NCI-H526 treated with DMSO at 0.1 percent for 48 hours (cell line): ENCODE measurements at regions not wholly inside any gene's neighbourhood (a gene's known extent, or its start where the extent isn't known, plus 50 kb on each side); places are given as distances from the start of the nearest gene placed in this dataset.

Experiments used
- DNase-seq: peaks from one replicate; lab custom pipeline; 2025; lab: John Stamatoyannopoulos, UW

DNA sequence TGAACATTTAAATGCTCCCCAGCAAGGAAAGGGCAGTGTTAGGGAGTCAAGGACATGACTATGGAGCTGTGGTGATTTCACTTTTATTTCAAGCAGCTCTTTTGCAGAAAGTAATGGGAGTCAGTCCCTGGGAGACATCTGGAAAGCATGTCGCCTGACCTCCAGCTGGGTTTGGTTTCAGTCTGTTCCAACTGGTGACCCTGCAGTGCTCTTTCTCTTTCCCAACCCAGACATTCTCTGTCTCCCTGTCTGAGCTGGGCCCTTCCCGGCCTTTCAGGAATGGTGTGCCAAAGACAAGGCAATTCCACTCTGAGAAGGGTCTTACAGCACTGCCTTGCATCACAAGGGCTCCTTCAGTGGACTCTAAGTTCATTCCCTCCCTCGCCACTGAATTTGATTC is 323.2 kb downstream of the OSR1 start:
- DNase-seq, result no peak

DNA sequence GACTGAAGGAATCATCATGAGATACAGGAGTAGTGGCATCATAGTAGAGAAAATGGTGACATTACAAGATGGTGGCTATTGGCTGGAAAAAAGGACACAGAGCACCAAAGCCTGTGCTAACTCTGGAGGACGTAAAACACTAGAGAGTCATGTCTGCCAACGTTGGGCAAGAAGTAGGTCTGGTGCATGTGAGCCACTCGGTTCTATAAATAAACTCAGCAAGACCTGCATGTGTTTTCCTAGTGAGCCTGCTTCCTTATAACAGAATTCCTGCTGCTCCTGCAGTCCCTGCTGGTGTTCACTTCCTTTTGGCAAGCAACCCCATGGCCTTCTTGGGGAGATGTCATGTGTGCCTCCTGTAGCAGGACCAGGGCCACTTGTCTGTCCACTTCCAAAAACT is 325.2 kb downstream of the OSR1 start:
- no peak for DNase-seq

DNA sequence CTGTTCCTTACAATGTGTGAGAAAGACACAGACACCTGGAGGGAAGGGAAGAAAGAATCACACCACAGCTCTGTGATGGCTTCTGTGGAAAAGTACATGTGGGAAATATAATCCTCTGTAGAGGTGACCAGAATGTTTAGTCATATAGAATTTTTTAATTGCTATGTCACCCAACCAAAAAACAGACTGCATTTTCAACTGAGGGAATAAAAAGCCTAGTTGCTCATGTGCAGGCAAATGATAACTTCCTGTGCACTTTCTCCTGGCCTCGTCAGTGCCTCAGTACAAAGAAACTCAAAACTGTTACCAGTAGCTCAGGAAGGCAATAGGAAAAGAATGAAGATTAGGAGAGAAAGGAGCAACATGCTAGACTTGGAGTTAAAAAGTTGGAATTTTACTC is 326.8 kb downstream of the OSR1 start:
- DNase-seq, result no peak

DNA sequence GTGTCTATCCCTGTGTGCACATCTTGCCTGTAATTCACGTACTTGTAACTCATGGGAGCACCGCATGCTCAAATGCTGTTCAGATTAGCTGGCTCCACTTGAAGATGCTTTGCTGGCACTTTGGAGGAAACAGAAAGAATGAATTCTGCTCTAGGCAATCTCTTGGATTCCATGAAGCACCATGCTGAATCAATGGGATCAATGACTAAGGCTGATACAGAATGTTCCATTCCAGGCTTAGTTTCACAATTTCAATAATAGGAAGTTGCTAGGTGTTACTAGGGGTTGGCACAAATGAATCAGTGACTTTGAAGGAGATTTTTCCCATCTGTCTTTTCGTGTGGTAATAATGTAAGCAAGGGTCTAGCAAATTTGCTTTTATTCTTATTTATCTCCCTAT is 328.8 kb downstream of the OSR1 start:
- DNase-seq, result no peak

DNA sequence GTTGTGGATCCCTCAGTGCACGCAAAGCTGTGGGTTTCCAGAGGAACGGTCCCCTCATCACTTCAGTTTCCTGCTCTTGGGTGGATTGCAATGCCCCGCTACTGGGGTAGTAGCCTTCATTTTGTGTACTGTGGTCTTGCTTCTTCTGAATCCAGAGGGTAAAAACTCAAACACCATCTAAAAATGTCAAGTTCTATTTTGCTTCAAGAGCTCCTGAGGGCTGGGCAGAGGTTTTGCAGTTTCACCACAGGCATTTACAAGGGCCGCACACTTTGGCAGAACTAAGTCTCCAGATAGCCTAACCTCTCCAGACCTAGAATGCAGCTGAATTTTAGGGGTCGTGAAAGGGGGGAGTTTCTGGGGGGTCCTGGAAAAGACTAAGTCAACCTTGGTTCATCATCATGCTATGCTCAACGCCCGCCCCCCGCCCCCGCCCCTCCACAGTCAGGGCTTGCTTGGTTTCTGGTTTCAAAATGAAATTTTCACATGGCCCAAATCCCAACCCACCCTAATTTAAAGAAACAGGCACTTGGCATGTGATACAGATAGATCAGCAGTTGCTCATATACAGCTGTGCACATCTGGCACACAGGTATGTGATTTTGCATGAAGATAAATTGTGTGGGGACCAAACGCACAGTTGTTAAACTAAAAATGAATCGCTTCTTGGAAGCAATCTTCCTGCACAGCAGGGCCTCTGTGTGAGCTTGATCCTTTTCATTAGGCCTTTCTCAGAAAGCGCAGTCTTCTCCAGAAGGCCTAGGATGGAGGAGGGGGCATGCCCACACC is 329.6 kb downstream of the OSR1 start:
- no peak for DNase-seq

DNA sequence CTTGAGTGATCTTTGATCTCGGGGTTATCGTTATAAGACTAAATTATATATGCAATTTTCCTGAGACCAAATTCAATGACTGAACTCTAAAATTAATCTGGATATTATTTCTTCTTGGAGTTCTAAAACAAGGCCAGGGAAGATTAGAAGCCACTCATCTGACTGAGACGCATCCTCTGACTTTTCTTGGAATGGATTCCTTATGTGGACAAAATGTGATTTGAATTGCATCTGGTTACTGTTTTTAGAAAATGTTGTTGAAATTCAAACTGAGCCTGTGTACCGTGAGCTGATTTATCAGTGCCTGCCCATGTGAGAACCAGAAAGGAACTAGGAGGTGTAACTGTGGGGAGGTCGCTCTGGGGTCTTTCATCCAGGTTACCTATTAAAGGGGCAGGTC is 330.8 kb downstream of the OSR1 start:
- no peak for DNase-seq

DNA sequence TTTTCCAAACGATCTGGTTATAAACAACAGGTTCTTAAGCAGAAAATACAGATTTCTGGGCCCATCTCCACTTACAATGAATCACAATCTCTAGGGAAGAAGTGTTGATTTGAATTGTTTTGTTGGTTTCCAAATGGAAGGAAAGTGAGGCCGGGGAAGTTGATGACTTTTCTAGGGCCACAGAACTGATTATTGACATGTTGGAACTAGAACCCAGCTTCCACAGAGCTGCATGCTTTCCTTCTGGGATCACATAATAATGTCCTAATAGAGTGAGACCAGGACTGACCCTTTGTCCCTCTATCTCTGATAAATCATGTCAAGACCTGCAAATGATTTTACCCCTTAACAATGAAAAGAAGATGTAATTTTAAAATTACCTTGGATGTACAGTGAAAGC is 332.2 kb downstream of the OSR1 start:
- DNase-seq, result no peak

DNA sequence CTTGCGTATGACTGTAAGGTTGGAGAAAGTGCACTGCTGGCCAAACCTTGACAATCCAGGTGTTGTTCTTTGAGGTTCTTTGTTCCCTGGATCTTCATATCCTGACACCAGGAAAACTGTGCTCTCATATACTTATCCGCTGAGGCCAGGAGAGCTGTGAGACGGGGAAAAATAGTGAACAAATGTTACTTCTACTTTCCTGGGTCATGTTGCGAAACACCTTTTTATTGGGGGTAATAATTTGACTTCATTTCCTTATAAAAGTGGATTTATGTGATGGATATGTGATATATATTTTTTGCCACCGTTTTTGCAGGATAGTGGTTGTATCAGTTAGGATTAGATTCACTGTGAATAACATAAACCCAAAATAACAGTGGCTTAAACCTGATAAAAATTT is 336.1 kb downstream of the OSR1 start:
- no peak for DNase-seq

DNA sequence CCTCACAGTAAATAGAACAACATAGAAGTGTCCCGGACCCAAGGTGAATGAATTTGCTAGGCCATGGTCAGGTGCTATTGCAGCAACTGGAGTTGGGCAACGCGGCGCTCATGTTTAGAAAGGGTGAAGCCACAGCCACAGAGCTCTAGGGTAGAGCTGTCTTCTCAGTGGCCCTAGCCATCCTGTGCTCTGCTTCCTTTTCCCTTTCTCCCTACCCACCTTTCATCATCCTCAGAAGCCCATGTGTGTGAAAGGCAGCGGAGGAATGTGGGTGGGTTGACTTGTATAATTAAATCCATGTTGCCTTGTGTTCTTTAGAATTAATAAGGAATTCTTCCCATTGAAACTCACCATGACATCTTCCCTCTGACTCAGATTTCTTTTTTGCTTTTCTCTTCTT is 336.7 kb downstream of the OSR1 start:
- no peak for DNase-seq

DNA sequence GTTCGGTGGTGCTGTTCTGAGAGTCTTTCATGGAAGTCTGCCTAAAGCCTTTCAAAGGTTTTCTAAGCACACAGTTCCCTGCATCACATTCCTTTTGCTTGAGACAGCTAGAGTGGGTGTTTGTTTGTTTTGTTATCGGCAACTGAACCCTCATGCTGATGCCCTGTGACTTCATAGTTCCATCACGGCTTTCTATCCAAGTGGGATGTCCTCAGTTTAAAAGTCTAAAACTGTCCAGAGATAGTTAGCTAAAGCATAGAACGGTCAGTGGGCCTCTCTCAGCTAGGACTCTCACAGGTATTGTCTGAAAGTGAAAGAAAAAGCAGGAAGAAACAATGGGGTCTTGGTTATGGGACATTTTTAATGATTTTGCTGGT is 337.3 kb downstream of the OSR1 start:
- DNase-seq, result no peak

DNA sequence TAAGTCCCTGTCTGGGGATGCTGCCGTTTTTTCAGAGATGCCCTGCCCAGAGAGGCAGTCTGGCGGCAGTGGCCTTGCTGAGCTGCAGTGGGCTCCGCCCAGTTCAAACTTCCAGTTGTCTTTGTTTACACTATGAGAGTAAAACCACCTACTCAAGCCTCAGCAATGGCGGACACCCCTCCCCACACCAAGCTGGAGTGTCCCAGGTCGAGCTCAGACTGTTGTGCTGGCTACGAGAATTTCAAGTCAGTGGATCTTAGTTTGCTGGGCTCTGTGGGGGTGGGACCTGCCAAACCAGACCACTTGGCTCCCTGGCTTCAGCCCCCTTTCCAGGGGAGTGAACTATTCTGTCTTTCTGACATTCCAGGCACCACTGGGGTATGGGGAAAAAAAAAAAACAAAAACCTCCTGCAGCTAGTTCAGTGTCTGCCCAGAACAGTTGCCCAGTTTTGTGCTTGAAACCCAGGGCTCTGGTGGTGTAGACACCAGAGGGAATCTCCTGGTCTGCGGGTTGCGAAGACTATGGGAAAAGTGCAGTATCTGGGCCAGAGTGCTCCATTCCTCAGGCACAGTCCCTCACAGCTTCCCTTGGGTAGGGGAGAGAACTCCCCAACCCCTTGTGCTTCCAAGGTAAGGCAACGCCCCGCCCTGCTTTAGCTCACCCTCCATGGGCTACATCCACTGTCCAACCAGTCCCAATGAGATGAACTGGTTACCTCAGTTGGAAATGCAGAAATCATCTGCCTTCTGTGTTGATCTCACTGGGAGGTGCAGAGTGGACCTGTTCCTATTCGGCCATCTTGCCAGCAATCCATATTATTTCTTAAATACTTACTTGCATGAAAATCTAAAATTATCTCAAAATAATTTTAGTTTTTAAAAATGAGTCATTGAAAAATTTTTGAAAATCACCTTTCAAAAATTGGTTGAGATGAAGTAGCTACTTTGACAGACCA is 338.0 kb downstream of the OSR1 start:
- no peak for DNase-seq

DNA sequence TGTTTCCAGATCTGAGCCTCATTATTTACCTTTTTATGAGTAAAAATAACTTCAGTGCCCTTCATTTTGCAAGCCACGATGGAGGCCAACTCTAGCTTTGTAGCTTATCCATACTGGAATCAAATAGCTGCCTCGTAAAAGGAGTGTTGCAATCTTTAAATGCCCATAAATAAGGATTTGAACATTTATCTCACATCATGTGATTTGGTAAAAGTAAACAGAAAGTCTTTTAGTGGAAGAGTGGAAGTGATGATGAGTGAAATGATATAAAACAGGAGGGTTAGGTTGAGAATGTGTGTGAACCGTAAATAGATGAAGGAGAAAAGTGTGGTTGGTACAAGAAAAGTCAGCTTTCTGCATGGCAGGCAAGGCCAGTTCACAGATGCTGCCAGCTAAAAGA is 348.9 kb downstream of the OSR1 start:
- DNase-seq, result no peak

DNA sequence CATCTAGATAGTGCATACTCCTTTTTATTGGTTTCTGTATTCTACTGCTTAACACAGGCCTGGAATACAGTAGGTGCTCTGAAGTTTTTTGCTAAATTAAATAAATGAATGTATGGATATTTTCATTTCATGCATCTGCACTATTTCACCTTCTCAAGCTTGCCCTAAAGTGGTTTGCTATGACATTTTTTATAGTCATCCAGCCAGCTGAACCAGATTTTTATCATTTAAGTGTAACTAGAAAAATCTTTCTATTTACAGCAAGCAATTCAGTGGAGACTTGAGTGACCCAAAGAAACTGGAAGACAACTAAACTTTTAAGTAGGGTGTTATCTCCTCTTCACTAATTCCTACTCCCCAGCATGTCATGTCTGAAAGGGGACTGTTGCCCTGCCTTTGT is 354.9 kb downstream of the OSR1 start:
- DNase-seq, result no peak

DNA sequence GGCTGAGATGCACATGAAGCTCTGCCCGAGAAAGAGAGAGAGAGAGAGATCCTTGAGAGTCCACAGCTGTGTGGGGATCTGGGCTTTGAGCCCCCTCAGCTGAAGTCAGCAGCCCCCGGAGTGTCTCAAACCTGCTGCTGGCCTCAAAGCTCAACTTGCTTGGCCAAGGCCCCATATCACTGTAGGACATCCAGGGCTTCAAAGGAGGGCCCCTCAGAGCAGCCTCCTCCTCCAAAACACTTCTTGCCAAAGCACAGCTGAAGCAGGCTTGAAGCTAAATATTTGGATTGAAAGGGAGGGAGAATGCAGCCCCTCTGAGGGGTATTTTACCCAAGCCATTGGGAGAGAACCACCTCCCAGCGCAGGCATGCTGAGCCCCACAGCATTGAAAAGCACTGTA is 357.6 kb downstream of the OSR1 start:
- no peak for DNase-seq

DNA sequence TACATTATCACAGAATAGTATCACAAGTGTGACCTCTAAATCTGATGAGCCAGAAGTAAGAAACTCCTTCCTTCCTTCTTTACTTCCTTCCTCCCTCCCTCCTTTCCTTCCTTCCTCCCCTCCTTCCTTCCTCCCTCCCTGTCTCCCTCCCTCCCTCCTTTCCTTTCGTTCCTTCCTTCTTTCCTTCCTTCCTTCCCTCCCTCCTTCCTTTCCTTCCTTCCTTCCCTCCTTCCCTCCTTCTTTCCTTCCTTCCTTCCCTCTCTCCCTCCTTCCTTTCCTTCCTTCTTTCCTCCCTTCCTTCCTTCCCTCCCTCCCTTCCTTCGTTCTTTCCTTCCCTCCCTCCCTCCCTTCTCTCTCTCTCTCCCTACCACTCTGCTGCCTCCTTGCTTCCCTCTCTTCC is 359.2 kb downstream of the OSR1 start:
- no peak for DNase-seq

DNA sequence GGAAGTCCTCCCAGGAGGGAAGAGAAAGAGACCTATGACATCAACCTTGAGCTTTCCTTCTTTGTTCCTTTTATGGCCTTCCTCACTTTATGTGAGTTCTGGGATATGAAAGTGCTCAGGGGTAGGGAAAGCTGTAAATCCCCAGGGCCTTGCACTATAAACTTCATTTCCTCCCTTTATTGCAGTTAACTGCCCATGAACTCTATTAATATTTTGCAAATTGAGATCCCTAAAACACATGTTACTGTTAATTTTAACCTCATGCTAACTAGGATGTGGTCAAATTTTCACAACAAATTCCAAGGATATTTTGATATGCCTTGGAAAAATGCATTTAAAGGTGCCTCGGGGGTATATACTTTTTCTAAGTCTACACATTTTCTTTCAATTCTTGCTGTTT is 359.9 kb downstream of the OSR1 start:
- DNase-seq, result no peak

DNA sequence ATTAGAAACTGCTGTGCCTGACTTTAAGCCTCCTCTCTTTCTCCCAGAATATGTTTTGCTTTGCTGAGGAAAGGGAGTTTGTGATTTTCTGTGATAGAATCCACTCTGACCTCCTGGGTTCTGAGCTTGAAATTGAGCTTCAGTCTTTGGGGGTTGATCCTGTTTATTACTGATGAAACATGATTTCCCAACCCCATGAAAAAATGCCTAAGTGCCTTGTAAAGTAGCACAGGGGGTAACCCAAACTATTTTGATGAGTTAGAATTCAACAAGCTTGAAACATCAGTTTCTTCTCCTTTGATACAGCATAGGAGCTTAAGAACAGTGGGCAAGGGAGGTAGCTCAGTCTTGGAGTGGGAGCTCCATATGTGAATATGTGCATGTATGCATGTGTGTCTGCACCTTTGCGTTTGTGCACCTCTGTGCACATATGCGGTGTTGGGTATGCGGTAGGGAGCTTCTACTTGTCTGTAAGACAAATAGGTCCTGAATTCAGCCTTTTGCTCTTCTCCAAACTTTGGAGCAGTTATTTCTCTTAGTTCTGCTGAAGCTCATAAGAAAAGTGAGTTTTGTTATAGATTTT is 364.6 kb downstream of the OSR1 start:
- no peak for DNase-seq

DNA sequence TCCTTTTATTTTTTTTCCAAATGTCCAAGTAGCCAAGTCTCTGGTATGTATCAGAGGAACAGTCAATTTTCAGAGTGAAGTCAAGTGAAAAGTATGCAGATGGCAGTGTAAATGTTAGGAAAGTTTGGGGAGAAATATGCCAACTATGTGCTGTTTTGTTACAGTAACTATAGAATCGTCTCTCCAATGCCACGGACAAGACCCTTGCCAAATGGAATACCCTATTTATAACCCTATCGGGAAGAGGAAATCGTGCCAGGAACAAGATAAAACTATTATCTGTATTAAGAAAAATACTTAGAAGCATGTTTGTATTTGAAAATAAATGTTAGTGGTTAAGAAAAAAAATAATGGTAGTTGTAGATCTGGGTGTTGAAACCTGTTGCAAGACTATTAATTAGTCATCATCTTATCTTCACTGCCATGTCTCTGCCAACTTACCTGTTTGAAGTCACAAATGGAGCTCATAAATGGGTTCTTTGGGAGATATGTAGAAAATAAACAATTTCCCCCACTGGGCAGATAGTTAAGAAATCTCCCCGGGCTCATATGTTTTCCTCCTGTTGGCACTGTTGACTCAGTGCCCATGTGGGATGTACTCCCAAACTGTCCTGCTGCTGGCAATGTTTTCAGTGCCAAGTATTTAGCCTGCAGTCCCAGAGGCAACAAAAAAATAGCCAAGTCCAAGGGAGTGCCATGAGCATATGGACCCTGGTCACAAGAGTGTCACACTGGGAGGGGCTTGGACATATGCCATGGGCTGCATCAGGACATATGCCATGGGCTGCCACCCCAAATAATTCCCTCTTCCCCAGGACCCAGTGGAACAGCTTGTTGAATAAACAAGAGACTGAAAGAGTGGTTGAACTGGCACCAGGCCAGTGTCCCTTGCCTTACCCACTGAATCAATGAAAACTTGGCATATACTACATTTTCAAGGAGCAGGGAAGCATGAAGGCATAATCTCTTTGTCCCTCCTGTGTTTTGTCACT is 366.9 kb downstream of the OSR1 start:
- no peak for DNase-seq

DNA sequence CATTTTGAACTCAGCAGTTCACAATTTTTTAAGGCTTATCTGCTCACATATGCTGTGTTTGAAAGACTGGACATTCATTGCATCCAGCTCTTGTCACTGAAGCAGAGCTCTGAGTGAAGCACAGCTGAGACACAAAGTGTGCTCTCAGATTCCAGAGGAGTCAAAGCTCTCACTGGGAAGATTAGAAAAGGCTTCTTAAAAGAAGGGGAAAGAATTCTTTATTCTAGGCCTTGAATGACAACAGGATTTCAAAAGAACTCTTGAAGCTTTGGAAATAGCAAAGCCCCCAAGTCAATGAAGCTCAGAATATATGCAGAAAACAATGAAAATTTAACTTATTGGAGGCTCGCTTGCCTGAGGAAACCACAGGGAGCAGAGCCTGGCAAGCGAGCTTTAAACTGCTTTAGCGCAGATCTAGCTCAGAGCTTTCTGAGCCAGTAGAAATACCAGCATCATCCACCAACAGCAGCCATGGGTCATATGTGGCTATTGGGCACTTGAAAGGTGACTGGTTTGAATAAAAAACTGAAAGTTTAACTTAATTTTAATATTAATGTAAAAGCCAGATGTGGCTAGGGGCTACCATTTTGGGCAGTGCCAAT is 369.7 kb downstream of the OSR1 start:
- no peak for DNase-seq

DNA sequence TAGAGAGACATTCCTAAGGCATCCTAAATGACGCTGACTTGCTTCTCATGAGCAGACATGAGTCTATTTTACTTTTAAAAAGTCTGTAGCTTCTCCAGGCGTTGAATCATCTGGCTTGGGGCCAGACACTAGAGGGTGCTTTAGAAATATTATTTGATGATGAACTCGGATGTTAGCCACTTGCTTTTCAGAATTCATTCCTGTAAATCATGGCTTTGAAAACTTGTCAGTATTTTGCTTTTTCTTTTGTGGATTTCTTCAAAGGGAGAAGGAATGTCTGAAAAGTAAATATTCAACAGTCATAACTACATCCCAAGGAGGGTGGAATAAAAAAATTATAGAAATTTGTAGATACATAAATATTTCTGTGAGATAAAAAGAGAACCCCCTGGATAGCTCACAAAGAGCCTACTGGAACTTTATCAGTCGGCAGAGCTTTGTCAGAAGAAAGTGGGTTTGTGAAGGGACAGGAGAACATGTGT is 370.8 kb downstream of the OSR1 start:
- DNase-seq, result no peak

DNA sequence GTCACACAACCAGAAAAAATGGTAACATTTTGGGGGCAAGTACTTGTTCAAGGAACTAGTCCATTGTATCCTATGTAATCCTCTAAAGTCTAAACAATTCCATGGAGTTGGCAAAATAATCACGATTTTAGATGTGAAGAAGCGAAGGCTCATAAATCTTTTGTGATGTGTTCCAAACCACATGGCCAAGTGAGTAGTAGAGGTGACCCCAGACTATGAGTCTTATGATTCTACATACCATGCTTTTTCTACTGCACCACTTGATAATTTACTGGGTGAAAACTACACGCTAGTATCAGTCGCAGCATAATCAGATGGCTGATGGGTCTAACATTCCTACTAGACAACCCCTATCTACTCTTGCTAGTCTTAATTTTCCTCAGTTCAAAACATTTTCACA is 371.4 kb downstream of the OSR1 start:
- no peak for DNase-seq
